ENCODE measurements at regions not wholly inside any gene's neighbourhood (a gene's known extent, or its start where the extent isn't known, plus 50 kb on each side); places are given as distances from the start of the nearest gene placed in this dataset.

GRCh38 chr18:38284972-38285371, 719.4 kb upstream of the CELF4 start:
- Histone ChIP-seq H3K27me3 (ENCODE audit: insufficient read depth, low read length) (no peaks in the 10 kb centered on the region), H3K4me1 (ENCODE audit: insufficient read depth, low read length) (no peaks in the 10 kb centered on the region), H3K4me3 (ENCODE audit: low read length) (no peak overlapping the region), H3K27ac (ENCODE audit: low read depth, low read length) (no peak overlapping the region), H3K9me3 (ENCODE audit: insufficient read depth, low read depth, low read length) (no peaks in the 10 kb centered on the region), H3K9ac (ENCODE audit: low read depth, low read length) (no peak overlapping the region), H3K36me3 (ENCODE audit: insufficient read depth, low read length) (no peaks in the 10 kb centered on the region)
- 97% methylated on average over 3 of the region's 3 CpGs for WGBS

DNA sequence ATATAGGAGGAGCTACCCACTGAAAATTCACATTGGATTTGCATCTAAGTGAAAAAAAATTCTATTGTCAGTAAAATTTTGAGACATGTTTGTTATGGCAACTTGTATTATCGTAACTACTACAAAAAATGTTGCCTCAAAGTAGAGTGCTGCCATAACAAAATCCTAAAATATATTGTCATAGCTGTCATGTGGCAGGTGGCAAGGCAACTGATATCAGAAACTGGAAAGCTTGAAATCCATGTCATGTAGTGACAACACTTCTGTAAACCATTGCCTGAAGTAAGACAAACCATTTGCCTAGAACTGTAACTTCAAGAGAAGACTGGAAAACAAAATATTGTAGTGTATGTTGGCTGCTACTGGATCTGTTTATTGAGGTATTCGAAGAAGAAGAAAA, 697.5 kb upstream of the CELF4 start:
- no peaks in the 10 kb centered on the region for H3K36me3 ChIP-seq (ENCODE audit: insufficient read depth, low read length)
- H3K9ac ChIP-seq (ENCODE audit: low read depth, low read length) = no peak overlapping the region
- H3K9me3 ChIP-seq (ENCODE audit: insufficient read depth, low read depth, low read length) = no peaks in the 10 kb centered on the region
- WGBS = 88% methylated on average over 1 of the region's 2 CpGs
- H3K27me3 ChIP-seq (ENCODE audit: insufficient read depth, low read length) = no peaks in the 10 kb centered on the region
- H3K4me1 ChIP-seq (ENCODE audit: insufficient read depth, low read length) = no peaks in the 10 kb centered on the region
- H3K27ac ChIP-seq (ENCODE audit: low read depth, low read length) = no peak overlapping the region
- no peak overlapping the region for H3K4me3 ChIP-seq (ENCODE audit: low read length)

DNA sequence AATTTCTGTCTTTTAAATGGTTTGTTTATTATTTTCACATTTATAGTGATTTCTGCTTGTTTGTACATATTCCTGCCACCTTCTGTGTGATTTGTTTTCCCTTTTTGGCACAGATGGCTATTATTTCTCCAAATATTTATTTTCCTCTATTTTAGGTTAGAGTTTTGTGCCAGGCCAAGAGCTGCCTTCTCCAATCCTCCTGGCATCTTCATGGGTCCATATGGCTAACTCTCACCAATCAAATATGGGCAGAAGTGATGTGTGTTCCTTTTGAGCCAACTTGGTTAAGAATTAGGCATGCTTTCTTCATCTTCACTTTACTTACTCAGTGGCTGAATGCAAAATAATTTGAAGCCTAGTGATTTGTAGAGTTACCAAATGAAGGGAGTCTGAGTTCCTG, 697.1 kb upstream of the CELF4 start:
- H3K9ac ChIP-seq (ENCODE audit: low read depth, low read length) = no peak overlapping the region
- no peaks in the 10 kb centered on the region for H3K27me3 ChIP-seq (ENCODE audit: insufficient read depth, low read length)
- no peaks in the 10 kb centered on the region for H3K9me3 ChIP-seq (ENCODE audit: insufficient read depth, low read depth, low read length)
- H3K4me1 ChIP-seq (ENCODE audit: insufficient read depth, low read length) = no peaks in the 10 kb centered on the region
- H3K36me3 ChIP-seq (ENCODE audit: insufficient read depth, low read length) = no peaks in the 10 kb centered on the region
- H3K4me3 ChIP-seq (ENCODE audit: low read length) = no peak overlapping the region
- H3K27ac ChIP-seq (ENCODE audit: low read depth, low read length) = no peak overlapping the region

DNA sequence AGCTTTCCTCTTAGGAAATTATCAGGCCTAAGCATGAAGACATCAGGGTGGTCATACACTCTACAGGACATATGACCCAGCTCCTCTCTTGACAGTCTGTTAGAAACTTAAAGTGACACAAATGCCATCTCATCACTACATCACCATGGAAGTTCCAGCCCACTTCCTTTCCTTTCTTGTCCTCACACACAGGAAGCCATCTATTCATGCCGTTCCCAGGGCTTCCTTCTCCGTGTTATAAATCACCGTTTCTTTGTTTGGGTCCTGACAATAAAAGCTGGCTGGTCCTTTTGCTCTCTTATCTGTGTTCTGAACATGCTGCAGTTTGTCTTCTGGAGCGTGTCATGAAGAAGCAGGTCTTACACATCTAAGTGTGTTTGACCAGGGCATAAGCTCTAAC, 692.1 kb upstream of the CELF4 start:
- no peaks in the 10 kb centered on the region for H3K9me3 ChIP-seq (ENCODE audit: insufficient read depth, low read depth, low read length)
- no peak overlapping the region for H3K27ac ChIP-seq (ENCODE audit: low read depth, low read length)
- peaks cover 4% of the 10 kb centered on the region for H3K4me1 ChIP-seq (ENCODE audit: insufficient read depth, low read length)
- H3K4me3 ChIP-seq (ENCODE audit: low read length) = no peak overlapping the region
- H3K9ac ChIP-seq (ENCODE audit: low read depth, low read length) = no peak overlapping the region
- WGBS = 94% methylated on average over 4 of the region's 4 CpGs
- no peaks in the 10 kb centered on the region for H3K36me3 ChIP-seq (ENCODE audit: insufficient read depth, low read length)
- H3K27me3 ChIP-seq (ENCODE audit: insufficient read depth, low read length) = no peaks in the 10 kb centered on the region

GRCh38 chr18:38256366-38256765, 690.8 kb upstream of the CELF4 start:
- Histone ChIP-seq H3K27me3 (ENCODE audit: insufficient read depth, low read length) (no peaks in the 10 kb centered on the region), H3K4me3 (ENCODE audit: low read length) (no peak overlapping the region), H3K9me3 (ENCODE audit: insufficient read depth, low read depth, low read length) (no peaks in the 10 kb centered on the region), H3K27ac (ENCODE audit: low read depth, low read length) (no peak overlapping the region), H3K4me1 (ENCODE audit: insufficient read depth, low read length) (peaks cover 9% of the 10 kb centered on the region), H3K36me3 (ENCODE audit: insufficient read depth, low read length) (no peaks in the 10 kb centered on the region), H3K9ac (ENCODE audit: low read depth, low read length) (no peak overlapping the region)
- 86% methylated on average over 2 of the region's 2 CpGs for WGBS

DNA sequence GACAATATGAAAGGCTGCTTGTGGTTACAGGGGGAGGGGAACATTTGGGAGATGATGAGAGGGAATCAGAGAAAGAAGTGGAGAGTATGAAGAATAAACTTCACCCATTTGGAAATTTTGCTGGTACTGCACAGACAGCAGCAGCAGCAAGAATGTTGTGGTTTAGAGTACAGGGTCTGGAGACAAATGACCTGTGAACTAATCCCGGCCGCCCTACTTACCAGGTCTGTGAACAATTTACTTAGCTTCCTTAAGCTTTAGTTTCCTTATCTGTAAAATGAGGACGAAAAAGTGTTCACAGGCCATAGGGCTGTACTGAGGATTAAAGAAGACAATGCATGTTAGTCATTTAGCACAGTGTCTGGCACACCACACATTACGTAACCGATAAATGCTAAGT, 685.4 kb upstream of the CELF4 start:
- no peaks in the 10 kb centered on the region for H3K27me3 ChIP-seq (ENCODE audit: insufficient read depth, low read length)
- no peak overlapping the region for H3K9ac ChIP-seq (ENCODE audit: low read depth, low read length)
- WGBS = 93% methylated on average over 5 of the region's 5 CpGs
- H3K36me3 ChIP-seq (ENCODE audit: insufficient read depth, low read length) = no peaks in the 10 kb centered on the region
- H3K4me1 ChIP-seq (ENCODE audit: insufficient read depth, low read length) = peaks cover 17% of the 10 kb centered on the region
- H3K27ac ChIP-seq (ENCODE audit: low read depth, low read length) = no peak overlapping the region
- H3K4me3 ChIP-seq (ENCODE audit: low read length) = no peak overlapping the region
- H3K9me3 ChIP-seq (ENCODE audit: insufficient read depth, low read depth, low read length) = no peaks in the 10 kb centered on the region

DNA sequence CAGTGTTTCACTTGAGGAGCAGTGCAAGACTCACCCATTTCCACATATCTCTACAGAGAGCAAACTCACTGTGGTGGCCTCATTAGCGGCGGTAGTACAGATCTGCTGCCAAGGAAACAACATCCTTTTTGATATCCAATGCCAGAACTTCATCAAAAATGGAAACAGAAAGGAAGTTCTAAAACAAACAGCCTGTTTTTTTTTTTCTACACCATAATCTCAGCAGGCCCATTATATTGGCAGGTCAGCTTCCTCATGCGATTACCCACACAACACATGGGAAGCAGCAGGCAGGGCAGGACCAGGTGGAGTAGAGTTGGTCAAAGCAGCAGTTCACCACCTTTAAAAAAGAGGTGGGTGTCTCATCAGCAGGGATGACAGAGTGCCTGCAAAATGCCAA, 678.9 kb upstream of the CELF4 start:
- Histone ChIP-seq H3K27me3 (ENCODE audit: insufficient read depth, low read length) (no peaks in the 10 kb centered on the region), H3K9me3 (ENCODE audit: insufficient read depth, low read depth, low read length) (no peaks in the 10 kb centered on the region), H3K4me3 (ENCODE audit: low read length) (no peak overlapping the region), H3K36me3 (ENCODE audit: insufficient read depth, low read length) (no peaks in the 10 kb centered on the region), H3K9ac (ENCODE audit: low read depth, low read length) (no peak overlapping the region), H3K4me1 (ENCODE audit: insufficient read depth, low read length) (no peaks in the 10 kb centered on the region), H3K27ac (ENCODE audit: low read depth, low read length) (no peak overlapping the region)
- WGBS = 98% methylated on average over 3 of the region's 3 CpGs

DNA sequence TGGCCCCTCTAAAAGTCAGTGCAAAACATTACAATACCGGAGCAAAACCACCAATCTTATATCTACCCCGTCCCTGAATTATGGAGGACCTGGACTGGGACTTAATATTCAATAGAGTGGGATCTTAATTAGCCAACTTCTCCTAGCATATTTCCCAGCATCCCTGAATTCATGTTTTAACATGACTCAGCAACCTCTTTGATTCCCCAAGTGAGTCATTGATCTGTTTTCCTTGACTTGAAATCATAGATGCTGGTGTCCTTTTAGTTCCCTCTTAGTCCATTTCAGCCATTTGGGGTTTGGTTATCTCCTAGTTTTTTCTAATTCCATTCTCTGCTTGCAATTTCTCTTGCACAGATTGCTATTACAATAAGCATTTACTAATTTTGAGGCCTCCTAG, 677.7 kb upstream of the CELF4 start:
- Histone ChIP-seq H3K27ac (ENCODE audit: low read depth, low read length) (no peak overlapping the region), H3K36me3 (ENCODE audit: insufficient read depth, low read length) (no peaks in the 10 kb centered on the region), H3K9me3 (ENCODE audit: insufficient read depth, low read depth, low read length) (no peaks in the 10 kb centered on the region), H3K4me1 (ENCODE audit: insufficient read depth, low read length) (no peaks in the 10 kb centered on the region), H3K4me3 (ENCODE audit: low read length) (no peak overlapping the region), H3K9ac (ENCODE audit: low read depth, low read length) (no peak overlapping the region), H3K27me3 (ENCODE audit: insufficient read depth, low read length) (no peaks in the 10 kb centered on the region)
- 100% methylated on average over 2 of the region's 2 CpGs for WGBS

- 93% methylated on average over 2 of the region's 2 CpGs for WGBS
- no peaks in the 10 kb centered on the region for H3K9me3 ChIP-seq (ENCODE audit: insufficient read depth, low read depth, low read length)
- no peak overlapping the region for H3K9ac ChIP-seq (ENCODE audit: low read depth, low read length)
- no peak overlapping the region for H3K27ac ChIP-seq (ENCODE audit: low read depth, low read length)
- H3K4me3 ChIP-seq (ENCODE audit: low read length) = no peak overlapping the region
- no peaks in the 10 kb centered on the region for H3K36me3 ChIP-seq (ENCODE audit: insufficient read depth, low read length)
- no peaks in the 10 kb centered on the region for H3K4me1 ChIP-seq (ENCODE audit: insufficient read depth, low read length)
- no peaks in the 10 kb centered on the region for H3K27me3 ChIP-seq (ENCODE audit: insufficient read depth, low read length)
Observed at GRCh38 chr18:38241736-38242135, 676.1 kb upstream of the CELF4 start.

- no peak overlapping the region for H3K9ac ChIP-seq (ENCODE audit: low read depth, low read length)
- H3K9me3 ChIP-seq (ENCODE audit: insufficient read depth, low read depth, low read length) = no peaks in the 10 kb centered on the region
- H3K36me3 ChIP-seq (ENCODE audit: insufficient read depth, low read length) = no peaks in the 10 kb centered on the region
- H3K27ac ChIP-seq (ENCODE audit: low read depth, low read length) = no peak overlapping the region
- no peaks in the 10 kb centered on the region for H3K27me3 ChIP-seq (ENCODE audit: insufficient read depth, low read length)
- 98% methylated on average over 6 of the region's 6 CpGs for WGBS
- no peak overlapping the region for H3K4me3 ChIP-seq (ENCODE audit: low read length)
- no peaks in the 10 kb centered on the region for H3K4me1 ChIP-seq (ENCODE audit: insufficient read depth, low read length)
Observed at GRCh38 chr18:38241216-38241615, 675.6 kb upstream of the CELF4 start.

- 81% methylated on average over 4 of the region's 5 CpGs for WGBS
- Histone ChIP-seq H3K27ac (ENCODE audit: low read depth, low read length) (no peak overlapping the region), H3K4me3 (ENCODE audit: low read length) (no peak overlapping the region), H3K36me3 (ENCODE audit: insufficient read depth, low read length) (no peaks in the 10 kb centered on the region), H3K9me3 (ENCODE audit: insufficient read depth, low read depth, low read length) (no peaks in the 10 kb centered on the region), H3K9ac (ENCODE audit: low read depth, low read length) (no peak overlapping the region), H3K27me3 (ENCODE audit: insufficient read depth, low read length) (no peaks in the 10 kb centered on the region), H3K4me1 (ENCODE audit: insufficient read depth, low read length) (no peaks in the 10 kb centered on the region)
Observed at GRCh38 chr18:38239606-38240005, 674.0 kb upstream of the CELF4 start.

GRCh38 chr18:38237796-38238195, 672.2 kb upstream of the CELF4 start:
- WGBS = 83% methylated on average over 1 of the region's 1 CpG
- no peak overlapping the region for H3K27ac ChIP-seq (ENCODE audit: low read depth, low read length)
- H3K9me3 ChIP-seq (ENCODE audit: insufficient read depth, low read depth, low read length) = no peaks in the 10 kb centered on the region
- no peaks in the 10 kb centered on the region for H3K27me3 ChIP-seq (ENCODE audit: insufficient read depth, low read length)
- H3K4me3 ChIP-seq (ENCODE audit: low read length) = no peak overlapping the region
- H3K9ac ChIP-seq (ENCODE audit: low read depth, low read length) = no peak overlapping the region
- no peaks in the 10 kb centered on the region for H3K4me1 ChIP-seq (ENCODE audit: insufficient read depth, low read length)
- H3K36me3 ChIP-seq (ENCODE audit: insufficient read depth, low read length) = no peaks in the 10 kb centered on the region
